DND-41 (cell line): ENCODE measurements at regions not wholly inside any gene's neighbourhood (a gene's known extent, or its start where the extent isn't known, plus 50 kb on each side); places are given as distances from the start of the nearest gene placed in this dataset.

Experiments used
- ATAC-seq: fragments of 200-7000 bp; cut with Tn5 transposase; 3 replicates; pipeline ENCODE4 v1.9.1; 2021; ENCODE audit warnings: low read depth; ENCODE audit not compliant: insufficient read depth
- DNase-seq: peaks from one replicate; pipeline ENCODE4 v3.0.0-alpha.2; 2020
- H2AFZ ChIP-seq: 2 replicates; pipeline ENCODE4 v1.6.0; 2012; ENCODE audit warnings: low read depth, low read length
- H3K27ac ChIP-seq: 2 replicates; pipeline ENCODE4 v1.5.1; 2012; ENCODE audit warnings: low read length, inconsistent platforms
- H3K27me3 ChIP-seq: fragments of 200-600 bp; sonication (generic); 2 replicates; pipeline ENCODE4 v1.6.0; 2012; ENCODE audit warnings: low read length, mild to moderate bottlenecking, inconsistent platforms; ENCODE audit not compliant: insufficient read depth, poor library complexity
- H3K36me3 ChIP-seq: 2 replicates; pipeline ENCODE4 v1.5.1; 2012; ENCODE audit warnings: low read length, inconsistent platforms; ENCODE audit not compliant: insufficient read depth
- H3K4me1 ChIP-seq: 2 replicates; pipeline ENCODE4 v1.5.1; 2012; ENCODE audit warnings: mild to moderate bottlenecking, low read length; ENCODE audit not compliant: insufficient read depth
- H3K4me2 ChIP-seq: 2 replicates; pipeline ENCODE4 v1.6.0; 2012; ENCODE audit warnings: mild to moderate bottlenecking, moderate library complexity, low read length, inconsistent platforms; ENCODE audit not compliant: insufficient read depth
- H3K4me3 ChIP-seq, 2 experiments: fragments of 200-600 bp in 1 of 2; shearing (Covaris generic) in 1 of 2; 2 replicates each; pipeline ENCODE4 v1.5.1; 2012 to 2016; ENCODE audit warnings: inconsistent platforms in 2 of 2, low read length in 2 of 2, mild to moderate bottlenecking in 2 of 2, low read depth in 1 of 2, moderate library complexity in 1 of 2
- H3K79me2 ChIP-seq: 2 replicates; pipeline ENCODE4 v1.6.0; 2012; ENCODE audit warnings: low read length, inconsistent platforms; ENCODE audit not compliant: insufficient read depth
- H3K9ac ChIP-seq: 2 replicates; pipeline ENCODE4 v1.6.0; 2012; ENCODE audit warnings: low read depth, mild to moderate bottlenecking, inconsistent platforms, low read length, moderate library complexity
- H3K9me3 ChIP-seq: 2 replicates; pipeline ENCODE4 v1.5.1; 2012; ENCODE audit warnings: low read length, moderate library complexity, mild to moderate bottlenecking, inconsistent platforms; ENCODE audit not compliant: insufficient read depth, severe bottlenecking
- H4K20me1 ChIP-seq: 2 replicates; pipeline ENCODE4 v1.6.0; 2012; ENCODE audit warnings: low read length; ENCODE audit not compliant: insufficient read depth
- CTCF ChIP-seq: IDR thresholded peaks from 2 replicates; pipeline ENCODE4 v1.5.1; 2012; ENCODE audit warnings: borderline replicate concordance, low read length, moderate library complexity, mild to moderate bottlenecking; ENCODE audit not compliant: poor library complexity, severe bottlenecking; ENCODE audit errors: extremely low read depth
- EZH2 ChIP-seq: IDR thresholded peaks from 3 replicates; pipeline ENCODE4 v1.6.1; 2012; ENCODE audit warnings: borderline replicate concordance, low read depth, mild to moderate bottlenecking, moderate library complexity, low read length, inconsistent platforms; ENCODE audit not compliant: severe bottlenecking

GRCh38 chr16:48098472-48098871, 57.3 kb downstream of the ABCC12 start:
- ATAC-seq = no peak
- no peak for TF ChIP-seq CTCF
- no peak for TF ChIP-seq EZH2

GRCh38 chr16:48091117-48091516, 64.7 kb downstream of the ABCC12 start:
- H3K4me1 ChIP-seq = no peaks in the 10 kb centered on the region
- no peaks in the 10 kb centered on the region for H3K36me3 ChIP-seq
- DNase-seq = no peak
- no peaks in the 10 kb centered on the region for H3K79me2 ChIP-seq
- H3K9me3 ChIP-seq = no peaks in the 10 kb centered on the region
- no peak for TF ChIP-seq CTCF
- TF ChIP-seq EZH2 = no peak
- H3K27me3 ChIP-seq = peaks cover 8% of the 10 kb centered on the region
- no peak for ATAC-seq
- no peak overlapping the region for H3K4me3 ChIP-seq
- no peaks in the 10 kb centered on the region for H4K20me1 ChIP-seq
- H3K4me2 ChIP-seq = no peak overlapping the region
- H2AFZ ChIP-seq = no peak overlapping the region
- H3K9ac ChIP-seq = no peak overlapping the region
- no peak overlapping the region for H3K27ac ChIP-seq

More at GRCh38 chr16:48098472-48098871, 57.3 kb downstream of the ABCC12 start:
- Histone ChIP-seq H3K36me3 (no peaks in the 10 kb centered on the region), H4K20me1 (no peaks in the 10 kb centered on the region), H3K9me3 (no peaks in the 10 kb centered on the region), H3K9ac (no peak overlapping the region), H3K79me2 (no peaks in the 10 kb centered on the region), H3K4me1 (no peaks in the 10 kb centered on the region), H2AFZ (no peak overlapping the region), H3K27ac (no peak overlapping the region), H3K4me3 (no peak overlapping the region), H3K4me2 (no peak overlapping the region), H3K27me3 (no peaks in the 10 kb centered on the region)
- DNase-seq = no peak

- Histone ChIP-seq H3K4me1 (no peaks in the 10 kb centered on the region), H3K9ac (no peak overlapping the region), H3K27me3 (peaks cover 8% of the 10 kb centered on the region), H3K27ac (no peak overlapping the region), H3K9me3 (no peaks in the 10 kb centered on the region), H3K4me2 (no peak overlapping the region), H3K36me3 (no peaks in the 10 kb centered on the region), H2AFZ (no peak overlapping the region), H3K4me3 (no peak overlapping the region), H4K20me1 (no peaks in the 10 kb centered on the region), H3K79me2 (no peaks in the 10 kb centered on the region)
- TF ChIP-seq CTCF = no peak
- no peak for TF ChIP-seq EZH2
- no peak for DNase-seq
- no peak for ATAC-seq
These were observed 66.6 kb downstream of the ABCC12 start for GRCh38 chr16:48089053-48089792.
